Ovary (tissue), 3 donors: ENCODE measurements at regions not wholly inside any gene's neighbourhood (a gene's known extent, or its start where the extent isn't known, plus 50 kb on each side); places are given as distances from the start of the nearest gene placed in this dataset.

Experiments
- CTCF ChIP-seq, 3 donors: fragments of 450-650 bp in 2 of 3; fragments of 200-600 bp in 1 of 3; IDR thresholded peaks; one replicate each; pipeline versions ENCODE4 v1.5.1 to v1.8.0; 2016 to 2022; ENCODE audit warnings: antibody characterized with exemption in 3 of 3, mild to moderate bottlenecking in 1 of 3
- POLR2A ChIP-seq: fragments of 450-650 bp; IDR thresholded peaks from one replicate; pipeline ENCODE4 v1.6.1; 2017; ENCODE audit warnings: antibody characterized with exemption, mild to moderate bottlenecking, moderate library complexity
- donor health status: DM: no; HTN: no; CAD: no.

- TF ChIP-seq CTCF (IDR thresholded peaks at IDR 0.05): no peak
- no peak for TF ChIP-seq POLR2A
These were observed 766.4 kb downstream of the PRELID2 start for GRCh38 chr5:145068721-145069120.
